IPS-NIHi11 (cell line): ENCODE measurements at regions not wholly inside any gene's neighbourhood (a gene's known extent, or its start where the extent isn't known, plus 50 kb on each side); places are given as distances from the start of the nearest gene placed in this dataset.
"Not testable (repeated sequence)": the region's sequence is repeated elsewhere in the genome, so short reads cannot be mapped to it uniquely, and the experiment has no call there.

Experiments used
- DNase-seq: peaks from one replicate; pipeline ENCODE4 v3.0.0; 2012; ENCODE audit warnings: mixed read lengths, low spot score

DNA sequence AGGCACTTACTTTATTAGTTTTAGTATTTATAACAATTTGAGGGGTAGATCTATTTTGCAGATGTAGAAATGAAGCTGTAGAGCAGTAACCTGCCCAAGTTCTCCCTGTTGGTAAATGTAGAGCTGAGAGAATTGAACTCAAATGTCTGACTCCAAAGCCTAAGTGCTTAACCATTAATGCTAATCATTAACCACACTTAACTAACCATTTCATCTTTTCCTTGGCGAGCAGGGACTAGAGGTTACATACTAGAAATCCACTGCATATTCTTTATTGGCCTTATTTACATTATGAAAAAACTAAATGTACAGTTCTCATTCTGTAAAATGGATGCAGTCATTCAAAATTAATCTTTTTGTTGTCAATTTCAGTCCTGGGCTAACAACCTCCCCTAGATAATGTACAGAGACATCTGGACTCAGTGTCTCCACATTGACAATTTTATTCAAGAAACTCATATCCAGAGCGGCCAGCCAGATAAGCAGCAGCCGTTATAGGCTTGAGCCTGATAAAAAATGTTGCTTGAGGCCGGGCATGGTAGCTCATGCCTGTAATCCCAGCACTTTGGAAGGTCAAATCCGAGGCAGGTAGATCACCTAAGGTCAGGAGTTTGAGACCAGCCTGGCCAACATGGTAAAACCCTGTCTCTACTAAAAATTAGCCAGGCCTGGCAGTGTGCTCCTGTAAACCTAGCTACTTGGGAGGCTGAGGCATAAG, 76.7 kb upstream of the PICALM start:
- no peak for DNase-seq

DNA sequence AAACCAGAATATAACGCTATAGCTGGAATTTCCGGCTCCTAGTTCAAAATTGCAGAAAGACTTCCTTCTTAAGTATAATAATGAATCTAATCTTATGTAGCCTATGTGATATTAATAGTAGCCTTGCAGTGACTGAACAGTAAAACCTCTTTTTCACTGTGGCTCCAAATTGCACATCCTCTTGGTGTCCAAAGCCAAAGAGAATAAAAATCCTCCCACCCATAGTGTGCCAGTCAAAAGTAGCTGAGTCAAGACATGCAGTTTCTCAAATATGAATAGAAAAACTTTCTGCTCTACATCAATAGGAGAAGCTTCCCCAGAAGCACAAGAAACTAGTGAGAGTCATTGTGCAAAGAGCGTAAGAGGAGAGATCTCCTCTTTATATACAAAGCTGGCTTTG, 76.0 kb upstream of the PICALM start:
- DNase-seq = no peak

DNA sequence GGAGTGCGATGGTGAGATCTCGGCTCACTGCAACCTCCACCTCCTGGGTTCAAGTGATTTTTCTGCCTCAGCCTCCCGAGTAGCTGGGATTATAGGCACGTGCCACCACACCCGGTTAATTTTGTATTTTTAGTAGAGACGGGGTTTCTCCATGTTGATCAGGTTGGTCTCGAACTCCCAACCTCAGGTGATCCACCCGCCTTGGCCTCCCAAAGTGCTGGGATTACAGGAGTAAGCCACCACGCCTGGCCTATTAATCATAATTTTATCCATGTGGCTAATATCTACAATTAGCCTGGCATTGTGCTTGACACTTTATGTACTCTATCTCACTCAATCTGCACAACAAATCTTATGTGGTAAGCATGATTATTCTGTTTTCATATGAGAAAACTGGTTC, 75.2 kb upstream of the PICALM start:
- not testable (repeated sequence) for DNase-seq

DNA sequence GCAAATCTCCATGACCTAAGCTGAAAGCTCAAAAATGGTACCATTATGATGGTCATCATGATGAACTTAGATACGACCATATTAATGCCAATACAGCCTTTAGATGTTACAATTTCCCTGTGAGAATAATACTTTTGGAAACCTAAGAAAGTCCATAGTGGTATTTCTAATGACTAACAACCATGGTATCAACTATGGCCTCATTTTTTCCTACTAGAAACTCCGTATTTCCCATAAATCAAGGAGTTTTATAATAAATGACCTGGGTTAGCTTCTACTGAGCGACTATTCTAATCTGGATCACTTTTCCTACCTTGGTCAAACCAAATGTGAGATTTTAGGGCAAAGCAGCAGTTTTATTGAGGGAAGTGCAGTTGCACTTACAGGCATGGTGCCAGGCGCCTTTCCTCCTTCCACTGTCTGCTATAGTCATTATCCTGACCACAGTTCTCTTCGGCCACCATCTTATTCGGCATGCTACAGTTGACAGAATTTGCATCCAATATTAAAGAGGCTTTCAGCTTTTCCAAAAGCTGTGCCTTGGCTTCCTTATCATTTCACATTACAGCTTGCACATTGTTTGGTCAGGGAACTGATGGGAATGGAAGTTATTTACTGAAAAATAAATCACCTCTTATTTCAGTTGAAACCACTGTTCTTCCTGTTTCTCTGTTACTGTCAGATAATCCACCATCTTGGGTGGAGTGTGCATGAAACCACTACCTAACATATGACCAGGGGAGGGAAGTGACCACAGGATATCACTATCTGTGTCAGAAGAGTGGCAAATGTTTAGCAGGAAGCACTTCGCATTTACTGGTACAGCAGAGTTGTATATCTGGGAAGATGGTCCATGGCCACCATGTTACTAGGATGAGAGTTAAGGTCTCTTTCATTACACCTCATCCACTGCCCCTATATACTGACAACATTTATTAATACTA, 74.5 kb upstream of the PICALM start:
- no peak for DNase-seq

DNA sequence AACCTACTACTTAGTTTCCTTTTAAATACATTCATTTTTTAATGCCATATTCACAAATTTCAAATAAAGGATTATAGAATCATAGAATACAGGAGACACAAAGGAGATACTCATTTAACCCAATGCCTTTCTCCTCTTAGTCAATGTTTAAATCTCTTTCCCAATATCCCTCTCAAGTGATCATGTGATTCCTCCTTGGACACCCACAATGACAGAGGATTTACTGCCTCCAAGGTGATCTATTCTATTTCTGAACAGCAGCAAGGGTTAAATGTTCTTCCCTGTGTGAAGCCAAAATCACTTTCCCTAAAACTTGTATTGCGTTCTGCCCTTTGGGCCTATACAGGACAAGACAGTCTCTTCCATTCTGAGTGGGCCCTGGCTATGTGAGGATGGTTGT, 73.3 kb upstream of the PICALM start:
- DNase-seq = no peak

DNA sequence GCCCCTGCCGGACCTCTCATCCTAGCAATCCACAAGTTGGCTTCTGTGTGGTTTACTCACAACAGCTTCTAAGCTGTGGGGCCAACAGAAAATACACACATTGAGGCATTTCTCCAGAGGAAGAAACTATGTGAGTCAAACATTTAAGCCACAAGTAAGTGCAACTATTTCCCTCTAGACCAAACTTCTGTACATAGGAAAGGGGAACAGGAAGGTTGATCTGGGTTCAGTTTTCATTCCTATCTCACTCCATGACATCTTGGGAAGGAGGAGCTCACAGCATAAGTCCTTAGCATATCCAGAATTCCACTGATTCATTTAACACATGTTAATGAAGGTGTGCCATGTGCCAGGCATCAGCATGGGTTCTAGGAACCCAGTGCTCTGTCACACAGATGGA, 72.8 kb upstream of the PICALM start:
- DNase-seq = no peak

- DNase-seq = no peak
These were observed 71.6 kb upstream of the PICALM start for GRCh38 chr11:86140334-86140990.

DNA sequence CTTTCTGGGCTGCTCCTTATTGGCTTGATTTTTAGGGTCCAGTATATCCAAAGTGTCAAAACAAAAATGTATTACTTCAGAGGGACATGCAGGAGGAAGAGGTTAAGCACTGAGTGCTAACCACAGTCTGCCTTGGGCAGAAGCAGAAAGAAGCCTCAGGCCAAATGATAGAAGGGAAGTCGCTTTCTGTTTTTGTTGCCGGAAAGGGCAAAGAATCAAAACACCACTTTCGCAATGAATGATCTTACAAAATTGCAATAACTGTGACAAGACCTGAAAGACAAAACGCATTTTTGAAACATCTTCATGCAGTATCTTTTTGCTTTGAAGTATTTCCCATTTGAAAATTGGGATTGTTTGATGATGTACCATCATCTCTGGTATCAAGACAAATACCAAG, 70.1 kb upstream of the PICALM start:
- no peak for DNase-seq

DNA sequence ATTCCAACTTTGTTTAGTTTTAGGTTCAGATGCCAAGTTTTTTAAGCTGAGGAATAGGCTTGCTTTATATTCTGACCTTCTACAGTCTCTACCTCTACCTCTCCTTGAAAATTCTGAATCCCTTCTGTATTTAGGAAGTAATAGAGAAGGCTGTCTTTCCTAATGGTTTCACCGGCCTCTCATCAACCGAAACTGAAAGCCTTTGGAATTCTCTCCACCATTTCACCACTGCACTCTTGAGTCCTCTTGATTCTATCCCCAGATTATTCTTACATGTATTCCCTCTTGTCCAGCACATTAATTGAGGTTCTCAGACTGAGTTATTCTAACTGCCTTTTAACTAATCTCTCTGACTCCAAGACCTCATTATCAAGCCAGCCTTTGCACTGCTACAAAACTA, 67.7 kb upstream of the PICALM start:
- DNase-seq = no peak

DNA sequence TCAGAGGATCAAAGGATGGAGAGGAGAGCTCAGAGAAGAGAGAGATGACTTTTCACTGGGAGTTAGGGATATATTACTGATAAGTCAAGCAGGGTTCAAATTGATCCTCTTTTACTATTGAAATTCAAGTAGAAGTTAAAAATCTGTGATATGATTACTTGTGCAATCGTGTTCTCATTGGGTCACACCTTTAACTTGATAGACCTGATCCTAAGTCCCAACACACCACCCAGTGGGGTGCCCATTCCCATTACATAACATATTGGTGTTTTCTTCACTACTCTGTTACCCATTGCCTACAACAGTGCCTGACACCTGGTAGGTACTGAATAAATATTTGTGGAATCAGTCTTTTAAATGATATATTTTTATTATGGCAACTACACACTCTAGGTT, 66.4 kb upstream of the PICALM start:
- DNase-seq = no peak

GRCh38 chr11:86134580-86135318, 65.9 kb upstream of the PICALM start:
- DNase-seq = no peak

DNA sequence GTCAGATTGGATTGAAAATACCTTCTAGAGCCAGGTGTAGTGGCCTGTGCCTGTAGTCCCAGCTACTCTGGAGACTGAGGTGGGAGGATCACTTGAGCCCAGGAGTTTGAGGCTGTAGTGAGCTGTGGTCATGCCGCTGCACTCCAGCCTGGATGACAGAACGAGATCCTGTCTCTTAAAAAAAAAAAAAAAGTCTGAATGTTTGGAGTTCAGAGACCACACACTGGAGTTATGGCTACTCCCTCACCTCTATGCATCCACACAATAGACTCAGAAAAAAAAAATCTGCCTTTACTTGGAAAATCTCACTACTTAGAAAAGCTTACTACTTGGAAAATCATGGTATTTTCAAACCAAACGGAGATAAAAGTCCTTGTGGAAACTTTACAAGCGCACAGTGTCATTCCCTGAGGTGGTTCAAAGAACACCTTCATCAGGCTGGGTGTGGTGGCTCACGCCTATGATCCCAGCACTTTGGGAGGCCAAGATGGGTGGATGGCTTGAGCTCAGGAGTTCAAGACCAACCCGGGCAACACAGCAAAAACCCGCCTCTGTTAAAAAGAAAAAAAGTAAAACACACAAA, 63.9 kb upstream of the PICALM start:
- DNase-seq = no peak

- DNase-seq = no peak
These were observed 61.1 kb upstream of the PICALM start for GRCh38 chr11:86129740-86130540.

- no peak for DNase-seq
These were observed 60.0 kb upstream of the PICALM start for GRCh38 chr11:86128914-86129313.

DNA sequence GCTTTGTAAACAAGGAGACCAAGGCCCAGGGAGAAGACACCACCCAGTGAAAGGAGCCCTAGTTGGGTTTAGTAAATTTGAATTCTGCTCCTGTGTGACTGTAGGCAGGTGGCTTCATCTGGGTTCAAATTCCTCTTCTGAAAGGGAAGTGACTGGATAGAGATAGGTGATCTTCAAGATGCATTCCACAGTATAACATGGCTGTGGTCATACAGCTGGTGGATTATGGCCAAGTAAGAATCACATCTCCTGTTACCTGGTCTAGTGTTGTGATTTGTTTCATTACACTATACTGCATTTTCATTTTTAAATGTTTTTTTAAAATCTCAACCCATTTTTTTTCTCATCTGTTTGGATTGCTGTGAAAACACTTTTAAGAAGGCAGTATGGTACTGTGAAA, 58.0 kb upstream of the PICALM start:
- DNase-seq = no peak

- DNase-seq = no peak
These were observed 55.7 kb upstream of the PICALM start for GRCh38 chr11:86124251-86125233.

- DNase-seq = no peak
These were observed 53.9 kb upstream of the PICALM start for GRCh38 chr11:86122773-86123172.

- DNase-seq = no peak
These were observed 51.9 kb upstream of the PICALM start for GRCh38 chr11:86120807-86121206.

DNA sequence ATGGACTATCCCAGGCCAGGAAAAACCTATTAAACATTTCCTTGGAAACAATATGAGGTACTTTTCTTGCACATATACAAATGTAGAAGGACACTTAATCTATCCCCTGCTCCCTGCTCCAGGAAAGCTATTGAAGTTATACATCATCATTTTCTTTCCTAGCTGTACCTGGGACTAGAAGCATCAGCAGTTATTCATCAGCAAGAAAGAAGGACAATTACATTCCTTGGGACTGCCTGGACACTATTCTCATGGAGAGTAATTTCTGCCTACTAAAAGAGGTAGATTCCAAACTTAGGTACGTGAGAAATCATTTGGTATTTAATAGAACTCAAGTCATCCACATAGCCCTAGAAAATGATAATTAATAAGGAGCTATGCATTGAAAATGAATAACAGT, 51.0 kb upstream of the PICALM start:
- DNase-seq = no peak

GRCh38 chr11:86119077-86119476, 50.2 kb upstream of the PICALM start:
- DNase-seq = no peak
